GM19240 (cell line): ENCODE measurements at regions not wholly inside any gene's neighbourhood (a gene's known extent, or its start where the extent isn't known, plus 50 kb on each side); places are given as distances from the start of the nearest gene placed in this dataset.
"Not testable (repeated sequence)": the region's sequence is repeated elsewhere in the genome, so short reads cannot be mapped to it uniquely, and the experiment has no call there.

Source experiments
- DNase-seq: peaks from one replicate; pipeline ENCODE4 v3.0.0; 2011; ENCODE audit warnings: low spot score; ENCODE audit not compliant: insufficient read length

DNA sequence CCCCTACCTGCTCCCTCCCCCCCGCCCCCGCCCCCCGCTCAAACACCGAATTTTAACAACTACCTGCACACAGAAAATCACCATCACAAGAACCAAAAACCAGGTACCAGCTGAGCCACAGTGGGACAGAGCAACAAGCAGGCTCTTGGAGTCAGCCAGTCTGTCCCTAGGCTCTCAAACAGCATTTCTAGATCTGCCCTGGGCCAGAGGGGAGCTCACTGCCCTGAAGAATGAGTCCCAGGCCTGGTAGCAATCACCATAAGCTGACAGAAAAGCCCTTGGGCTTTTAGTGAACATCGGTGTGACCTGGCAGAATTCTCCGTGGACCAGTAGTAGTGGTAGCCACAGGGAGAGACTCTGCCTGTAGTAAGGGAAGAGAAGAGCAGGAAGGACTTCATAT, 58.3 kb downstream of the C11orf87 start:
- DNase-seq: no peak

DNA sequence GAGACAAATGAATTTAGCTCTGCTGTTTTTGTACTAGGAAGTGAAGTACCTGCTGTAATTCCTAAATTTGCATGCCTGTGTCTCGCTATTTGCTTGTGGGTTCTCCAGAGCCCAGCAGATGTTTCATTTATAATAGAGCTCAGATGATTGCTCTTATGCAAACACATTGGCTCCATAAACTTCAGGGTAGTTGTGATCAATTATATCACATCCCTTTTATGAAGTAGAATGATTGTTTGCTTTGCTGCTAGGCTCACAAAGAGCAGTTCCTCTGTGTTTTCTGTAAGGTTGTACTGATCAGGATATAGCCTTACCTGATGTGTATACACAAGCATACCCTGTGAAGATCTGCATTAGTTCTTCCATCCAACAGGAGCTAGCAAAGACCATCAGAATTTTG, 64.1 kb downstream of the C11orf87 start:
- no peak for DNase-seq

DNA sequence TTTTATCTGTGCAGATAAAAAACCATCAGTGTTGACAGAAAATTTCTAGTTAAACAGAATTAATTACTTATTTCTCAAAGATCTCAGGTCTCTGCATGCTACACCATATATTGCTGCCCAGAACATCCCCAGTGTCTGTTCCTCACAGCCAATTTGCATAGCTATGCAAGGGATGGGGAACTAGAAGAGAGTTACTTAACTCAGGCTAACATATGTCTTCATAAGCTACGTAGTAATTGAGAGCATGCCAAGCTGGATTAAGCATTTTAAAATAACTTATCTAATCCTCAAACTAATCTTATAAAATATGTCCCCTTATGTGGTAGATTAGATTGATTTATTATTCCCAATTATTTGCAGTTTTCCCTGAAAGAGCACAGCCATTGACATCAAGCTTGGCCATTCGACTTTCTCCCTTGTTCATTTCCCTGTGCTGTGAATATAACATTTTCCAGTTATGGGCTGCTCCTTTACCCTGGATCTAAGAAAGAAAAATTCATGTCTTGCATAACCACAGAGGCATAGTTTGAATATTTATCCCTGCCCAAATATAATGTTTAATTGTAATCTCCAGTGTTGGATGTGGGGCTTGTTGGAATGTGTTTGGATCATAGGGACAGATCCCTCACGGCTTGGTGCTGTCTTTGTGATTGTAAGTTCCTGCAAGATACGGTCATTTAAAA, 69.1 kb downstream of the C11orf87 start:
- no peak for DNase-seq

DNA sequence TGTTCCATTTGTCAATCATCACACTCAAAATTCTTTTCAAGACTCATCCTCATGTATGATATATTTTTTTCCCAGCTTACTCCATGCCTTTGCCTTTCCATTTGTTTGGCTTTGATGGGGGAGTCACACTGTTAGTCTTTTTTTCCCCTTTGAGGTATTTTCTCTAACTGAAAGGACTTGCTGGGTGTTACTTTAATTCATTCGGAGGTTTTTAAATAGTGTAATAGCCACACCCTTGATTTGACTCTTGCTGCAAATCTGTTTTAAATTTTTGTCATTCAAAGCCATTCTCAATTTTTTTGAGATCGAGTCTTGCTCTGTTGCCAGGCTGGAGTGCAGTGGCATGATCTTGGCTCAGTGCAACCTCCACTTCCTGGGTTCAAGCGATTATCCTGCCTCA, 84.1 kb downstream of the C11orf87 start:
- no peak for DNase-seq

DNA sequence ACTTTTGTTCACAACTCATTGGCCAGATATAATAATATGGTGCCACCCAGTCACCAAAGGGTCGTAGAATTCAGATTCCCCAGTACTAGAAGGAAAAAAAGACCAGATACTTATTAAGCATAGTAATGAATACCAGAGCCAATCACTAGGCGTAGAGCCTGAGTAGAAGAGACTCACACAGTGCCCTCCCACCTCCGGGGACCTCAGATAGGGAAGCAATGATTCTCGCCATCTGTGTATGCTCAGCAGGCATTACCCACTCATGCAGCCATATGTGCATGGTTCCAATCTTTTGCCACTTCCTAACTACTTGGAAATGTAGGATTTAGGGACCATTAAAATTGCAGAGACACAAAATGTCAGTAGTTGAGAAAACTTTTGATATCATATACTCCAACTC, 85.3 kb downstream of the C11orf87 start:
- no peak for DNase-seq

DNA sequence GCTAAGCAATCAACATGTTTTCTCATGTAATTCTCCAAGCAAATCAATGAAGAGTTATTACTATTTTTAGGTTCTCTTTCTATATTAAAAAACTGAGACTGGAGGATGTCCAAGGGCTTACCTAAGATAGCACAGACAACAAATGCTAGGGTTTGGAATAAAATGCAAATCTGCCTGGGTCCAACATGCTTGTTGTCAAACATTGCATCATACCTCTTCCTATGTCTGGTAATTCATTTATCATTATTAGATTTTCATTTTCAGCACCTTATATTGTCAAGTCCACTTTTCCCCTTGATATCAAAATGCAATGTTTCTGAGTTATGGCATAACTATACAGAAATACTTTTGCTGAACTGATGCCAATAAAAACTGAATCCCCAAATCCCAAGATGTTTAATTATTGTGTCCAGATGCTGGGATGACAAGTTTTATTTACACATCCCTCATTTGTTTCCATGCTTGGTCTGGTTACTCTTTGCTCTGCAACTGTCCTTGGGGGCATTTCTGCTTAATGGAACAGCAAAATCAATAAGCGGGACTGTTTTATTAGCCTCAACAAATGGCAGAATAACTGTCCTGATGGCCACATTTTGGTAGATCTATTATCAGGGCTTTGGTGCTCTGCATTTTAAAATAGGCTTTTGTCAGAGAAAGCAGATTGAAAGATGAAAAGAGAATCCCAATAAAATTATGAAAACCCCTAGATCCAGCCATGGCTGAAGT, 86.0 kb downstream of the C11orf87 start:
- no peak for DNase-seq

DNA sequence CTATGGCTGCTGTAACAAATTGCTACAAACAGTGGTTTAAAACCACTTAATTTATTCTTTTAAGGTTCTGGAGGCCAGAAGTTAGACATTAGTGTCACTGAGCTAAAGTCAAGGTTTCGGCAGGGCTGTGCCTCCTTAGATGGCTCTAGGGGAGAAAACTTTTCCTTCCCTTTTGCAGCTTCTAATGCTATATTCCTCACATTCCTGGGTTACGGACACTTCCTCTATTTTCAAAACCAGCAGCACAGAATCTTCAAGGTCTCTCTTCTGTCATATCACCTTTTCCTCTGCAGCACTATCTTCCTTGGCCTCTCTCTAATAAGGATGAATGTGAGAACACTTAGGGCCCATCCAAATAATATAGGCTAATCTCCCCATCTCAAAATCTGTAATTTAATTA, 87.0 kb downstream of the C11orf87 start:
- DNase-seq: no peak

DNA sequence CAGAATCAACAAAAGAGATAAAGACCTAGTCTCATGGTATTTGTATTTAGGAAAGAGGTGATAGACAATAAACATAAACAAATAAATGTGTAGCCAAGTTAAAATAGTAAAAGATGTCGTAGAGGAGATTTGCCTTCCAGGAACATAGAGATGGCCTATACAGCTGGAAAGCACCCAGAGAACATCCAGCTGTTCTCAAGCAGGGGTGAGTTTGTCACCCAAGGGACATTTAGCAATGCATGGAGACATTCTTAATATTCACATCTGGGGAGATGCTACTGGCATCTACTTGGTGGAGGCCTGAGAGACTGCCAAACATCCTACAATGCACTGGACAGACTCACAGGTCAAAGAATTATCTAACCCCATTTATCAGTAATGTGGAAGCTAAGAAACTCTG, 88.3 kb downstream of the C11orf87 start:
- DNase-seq: no peak

DNA sequence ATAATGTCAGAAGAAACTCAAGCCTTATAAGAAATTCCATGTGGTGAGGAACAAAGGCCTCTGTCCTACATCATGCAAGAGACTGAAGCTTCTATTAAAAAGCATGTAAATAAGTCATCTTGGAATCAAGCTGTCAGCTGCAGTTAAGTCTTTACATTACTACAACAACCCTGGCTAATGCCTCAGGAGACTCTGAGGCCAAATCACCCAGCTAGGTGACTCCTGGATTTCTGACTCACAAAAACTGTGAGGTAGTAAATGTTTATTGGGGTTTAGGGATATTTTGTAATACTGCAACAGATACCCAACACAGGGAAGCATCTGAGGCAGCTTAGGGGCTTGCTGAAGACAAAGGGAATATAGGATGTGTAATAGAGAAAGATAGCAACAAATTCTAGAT, 89.6 kb downstream of the C11orf87 start:
- DNase-seq: no peak

DNA sequence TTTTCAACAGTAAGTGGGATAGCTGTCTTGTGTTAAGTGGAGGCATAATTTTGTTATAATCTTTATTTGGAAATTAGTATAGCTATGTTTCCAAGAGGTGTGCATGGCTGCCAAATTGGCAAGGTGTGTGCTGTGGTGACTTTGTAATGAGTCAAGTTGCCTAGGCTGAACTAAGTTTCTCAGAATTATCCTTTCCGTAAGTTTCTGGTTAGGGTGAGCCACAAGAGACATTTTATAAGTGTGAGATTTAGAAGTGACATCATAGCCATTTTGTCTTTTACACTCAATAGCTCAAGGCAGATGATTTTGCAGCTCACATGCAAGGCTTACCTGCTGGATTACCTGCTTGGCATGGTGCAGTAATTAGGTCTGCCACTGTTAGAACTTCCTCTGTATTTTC, 90.3 kb downstream of the C11orf87 start:
- no peak for DNase-seq

DNA sequence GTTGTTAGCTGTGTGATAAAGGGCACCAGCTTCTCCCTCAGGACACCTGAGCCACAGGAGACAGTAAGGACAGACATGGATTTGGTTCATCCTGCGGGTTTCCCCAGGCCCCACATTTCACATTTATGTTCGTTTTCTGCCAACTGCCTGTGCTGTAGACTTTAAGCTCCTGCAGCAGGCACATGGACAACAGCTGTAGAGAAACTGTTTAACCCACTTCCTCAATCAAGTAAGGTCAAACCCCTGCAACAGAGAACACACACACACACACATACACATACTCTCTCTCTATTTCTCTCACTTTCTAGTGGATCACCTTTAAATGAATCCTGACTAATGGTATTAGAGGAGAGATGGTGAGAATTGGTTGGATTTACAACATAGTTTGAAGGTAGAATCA, 90.7 kb downstream of the C11orf87 start:
- DNase-seq: no peak

DNA sequence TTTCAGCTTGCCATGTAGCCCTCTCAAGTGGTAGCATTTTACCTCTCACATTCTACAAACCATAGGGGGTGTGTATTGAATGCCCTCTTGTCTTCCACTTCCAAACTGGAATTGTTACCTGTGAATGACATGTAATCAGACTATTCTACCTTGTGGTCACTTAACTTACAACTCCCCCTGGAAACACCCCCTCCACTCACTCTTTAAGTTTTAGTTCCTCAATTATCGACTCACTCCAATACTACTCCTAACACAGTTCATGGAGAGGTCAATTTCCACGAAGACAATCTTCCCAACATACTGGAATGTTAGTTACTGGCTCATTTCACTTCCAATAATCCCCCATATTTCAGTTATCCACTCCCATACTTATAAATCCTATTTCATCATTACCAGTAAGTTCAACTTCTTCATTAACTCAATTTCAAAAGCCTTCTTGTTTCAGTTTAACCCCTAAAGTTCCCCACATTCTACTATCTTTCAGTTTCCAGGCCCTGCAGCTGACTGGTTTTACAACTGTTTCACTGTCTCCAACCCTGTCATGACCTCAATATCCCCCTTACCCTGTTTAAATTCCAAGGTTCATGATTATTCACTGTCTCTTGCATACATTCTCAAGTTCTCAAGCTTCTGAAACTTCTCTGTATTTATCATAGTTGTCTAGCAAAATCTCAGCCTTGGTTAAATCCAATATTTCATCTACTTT, 92.5 kb downstream of the C11orf87 start:
- DNase-seq: no peak

DNA sequence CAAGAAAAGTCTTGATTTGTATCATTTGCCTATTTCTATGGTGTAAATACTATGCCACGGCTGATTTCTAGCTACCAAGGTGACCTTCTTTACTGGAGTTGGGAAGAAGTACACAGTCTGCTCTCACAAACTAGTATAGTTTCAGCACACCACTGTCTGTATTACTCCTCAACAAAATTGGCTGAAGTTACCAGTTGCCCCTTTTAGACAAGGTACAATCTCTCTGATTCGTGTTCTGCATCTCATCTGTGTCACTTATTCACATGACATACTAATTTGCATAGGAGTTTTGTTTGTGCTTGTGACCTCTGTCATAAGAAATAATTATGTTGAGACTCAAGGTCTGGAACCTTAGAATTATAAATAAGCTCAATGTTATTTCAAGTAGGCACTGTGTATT, 97.3 kb downstream of the C11orf87 start:
- no peak for DNase-seq

DNA sequence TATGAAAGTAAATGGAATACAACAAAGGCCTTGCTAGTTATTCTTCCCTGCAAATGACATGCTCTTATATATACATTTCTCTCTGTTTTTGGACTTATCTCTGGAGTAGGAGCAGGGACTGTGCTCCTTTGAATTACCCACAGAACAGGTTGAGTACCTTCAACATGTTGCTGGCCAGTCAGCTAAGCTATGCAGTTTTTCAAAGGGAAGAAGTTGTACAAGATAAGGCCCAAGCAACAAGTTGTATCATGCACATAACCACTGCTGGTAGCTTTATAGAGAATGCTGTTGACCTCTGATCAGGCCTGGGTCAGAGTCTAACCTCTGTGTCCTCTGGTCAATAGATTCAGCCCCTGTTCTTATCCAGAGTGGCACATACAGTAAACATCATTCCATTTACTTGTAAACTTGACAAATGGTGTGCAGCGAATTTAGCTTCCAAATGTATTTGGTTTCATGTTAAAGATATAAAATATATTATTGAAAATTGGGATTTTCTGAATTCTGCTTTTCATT, 99.6 kb downstream of the C11orf87 start:
- DNase-seq: no peak

DNA sequence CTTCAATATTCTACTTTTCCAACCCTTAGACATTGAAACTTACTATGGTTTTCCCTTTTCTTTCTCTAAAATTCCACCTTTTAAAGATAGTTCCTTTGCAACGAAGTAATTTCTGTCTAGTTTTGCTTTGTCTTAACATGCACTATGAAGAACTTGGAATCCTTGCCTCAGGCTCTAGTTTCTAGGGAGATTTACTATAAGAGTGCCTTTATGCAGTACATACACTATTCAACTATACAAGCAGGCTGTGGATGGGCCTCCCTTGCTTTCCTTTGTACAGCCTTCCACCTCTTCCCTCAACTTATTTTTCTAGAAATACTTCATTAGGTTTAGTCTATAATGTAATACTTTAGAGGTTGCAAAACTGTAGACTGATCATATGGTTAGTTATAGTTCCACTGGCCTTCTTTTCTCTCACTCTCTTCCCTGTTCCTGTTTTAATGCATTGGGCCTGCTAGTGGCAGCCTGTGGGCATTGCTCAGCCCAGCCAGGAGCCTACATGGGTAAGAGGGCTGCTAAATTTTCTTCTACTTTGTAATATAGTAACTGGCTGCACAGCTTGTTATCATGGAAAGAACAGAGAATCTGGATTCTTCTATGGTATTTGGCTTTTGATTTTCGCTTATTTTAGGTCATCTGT, 100.2 kb downstream of the C11orf87 start:
- DNase-seq: no peak

DNA sequence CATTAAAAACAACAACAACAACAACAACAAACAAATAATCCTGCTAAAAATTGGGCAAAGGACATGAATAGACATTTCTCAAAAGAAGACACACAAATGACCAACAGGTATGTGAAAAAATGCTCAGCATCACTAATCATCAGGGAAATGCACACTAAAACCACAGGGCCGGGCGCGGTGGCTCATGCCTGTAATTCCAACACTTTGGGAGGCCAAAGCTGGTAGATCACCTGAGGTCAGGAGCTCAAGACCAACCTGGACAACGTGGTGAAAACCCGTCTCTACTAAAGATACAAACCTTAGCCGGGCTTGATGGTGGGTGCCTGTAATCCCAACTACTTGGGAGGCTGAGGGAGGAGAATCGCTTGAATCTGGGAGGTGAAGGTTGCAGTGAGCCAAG, 103.6 kb downstream of the C11orf87 start:
- not testable (repeated sequence) for DNase-seq

DNA sequence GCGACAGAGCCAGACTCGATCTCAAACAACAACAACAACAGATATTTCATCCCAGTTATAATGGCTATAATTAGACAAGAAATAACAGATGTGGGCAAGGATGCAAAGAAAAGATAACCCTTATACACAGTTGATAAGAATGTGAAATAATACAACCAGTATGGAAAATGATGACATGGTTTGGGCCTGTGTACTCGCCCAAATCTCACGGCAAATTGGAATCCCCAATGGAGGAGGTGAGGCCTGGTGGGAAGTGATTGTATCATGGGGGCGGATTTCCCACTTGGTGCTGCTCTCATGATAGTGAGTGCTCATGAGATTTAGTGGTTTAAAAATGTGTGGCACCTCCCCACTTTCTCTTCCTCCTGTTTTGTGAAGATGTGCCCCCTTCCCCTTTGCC, 104.1 kb downstream of the C11orf87 start:
- no peak for DNase-seq

DNA sequence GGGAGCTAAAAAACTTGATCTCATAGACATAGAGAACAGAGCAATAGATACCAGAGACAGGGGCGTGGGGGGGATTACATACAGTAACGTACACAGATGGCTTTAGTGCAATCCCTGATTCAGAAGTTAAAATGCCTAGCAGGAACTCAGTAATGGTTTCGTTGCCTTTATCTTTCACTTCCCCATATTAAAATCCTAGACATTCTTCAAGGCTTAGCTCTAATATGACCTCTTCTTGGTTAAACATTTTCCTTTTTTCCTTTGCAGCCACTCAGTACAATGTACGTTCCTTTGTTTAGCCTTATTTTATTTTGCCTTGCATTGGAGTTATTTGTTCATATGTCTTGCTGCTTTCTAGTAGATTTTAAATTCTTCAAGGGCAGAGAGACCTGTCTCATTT, 104.9 kb downstream of the C11orf87 start:
- no peak for DNase-seq

DNA sequence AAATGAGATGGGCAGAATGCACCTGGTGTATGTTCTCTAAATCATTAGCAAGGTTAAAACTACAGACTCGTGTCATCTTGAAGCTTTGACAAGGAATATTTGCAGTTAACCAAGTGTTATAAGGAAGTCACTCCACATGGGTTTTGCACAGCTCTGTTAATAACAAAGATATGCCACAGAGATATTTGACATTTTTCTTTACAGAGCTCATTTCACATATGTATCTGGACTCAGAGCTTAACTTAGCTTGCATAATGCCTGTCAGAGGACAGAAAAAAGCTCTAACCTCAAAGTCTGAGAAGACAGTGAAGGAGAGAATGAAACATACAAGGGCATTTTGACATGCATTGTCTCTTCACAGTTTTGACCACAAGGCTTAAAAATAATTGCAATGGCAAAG, 105.5 kb downstream of the C11orf87 start:
- no peak for DNase-seq

DNA sequence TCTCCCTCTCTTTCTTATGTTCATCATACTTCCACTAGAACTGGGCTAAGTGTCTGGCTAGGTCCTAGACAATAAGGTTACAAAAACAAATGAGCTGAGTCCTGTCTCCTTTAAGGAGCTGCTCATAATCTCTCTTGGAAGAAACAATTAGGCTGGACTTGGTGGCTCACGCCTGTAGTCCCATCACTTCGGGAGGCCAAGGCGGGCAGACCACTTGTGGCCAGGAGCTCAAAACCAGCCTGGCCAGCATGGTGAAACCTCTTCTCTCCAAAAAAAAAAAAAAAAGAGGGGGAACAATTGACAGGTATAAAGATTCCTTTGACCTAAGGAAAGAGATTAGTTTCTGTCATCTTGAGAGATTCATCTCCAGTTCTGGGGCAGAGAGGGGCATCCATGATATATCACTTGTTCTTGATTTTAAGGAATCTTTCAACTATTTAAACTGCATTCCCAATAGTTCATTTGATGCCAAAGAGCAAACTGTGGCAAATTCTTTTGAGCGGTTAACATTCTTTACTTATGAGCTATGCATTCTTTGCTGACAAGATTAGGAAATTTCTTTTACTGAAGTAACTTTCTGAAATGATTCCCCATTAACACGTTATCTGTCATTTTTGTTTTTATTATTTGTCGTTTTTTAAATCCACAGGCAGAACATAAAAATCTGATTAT, 125.5 kb downstream of the C11orf87 start:
- no peak for DNase-seq

DNA sequence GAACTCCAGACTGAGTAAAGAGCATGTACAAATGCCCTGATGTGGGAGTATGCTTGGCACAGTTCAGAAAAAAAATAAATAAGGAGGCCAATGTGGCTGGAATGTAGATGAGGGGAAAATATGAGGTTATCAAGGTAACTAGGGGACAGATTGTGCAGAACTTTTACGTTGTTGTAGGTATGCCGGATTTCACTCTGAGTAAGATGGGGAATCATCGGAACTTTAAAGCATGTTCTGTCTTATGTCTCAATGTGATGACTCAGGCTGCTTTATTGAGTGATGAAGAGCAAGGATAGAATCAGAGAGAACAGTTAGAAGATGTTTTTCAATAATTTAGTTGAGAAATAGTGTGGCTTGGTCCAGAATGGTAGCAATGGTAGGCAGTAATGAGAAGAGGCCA, 130.4 kb downstream of the C11orf87 start:
- DNase-seq: no peak
